ENCODE measurements at regions not wholly inside any gene's neighbourhood (a gene's known extent, or its start where the extent isn't known, plus 50 kb on each side); places are given as distances from the start of the nearest gene placed in this dataset.
"Not testable (repeated sequence)": the region's sequence is repeated elsewhere in the genome, so short reads cannot be mapped to it uniquely, and the experiment has no call there.

GRCh38 chr10:70990156-70990555 is 101.8 kb upstream of the PCBD1 start:
- H3K27ac Mint-ChIP-seq; H3K36me3 Mint-ChIP-seq (ENCODE audit: low read depth); H3K27me3 Mint-ChIP-seq; H3K4me3 Mint-ChIP-seq; H3K4me1 Mint-ChIP-seq (ENCODE audit: low read depth); H3K9me3 Mint-ChIP-seq; intact Hi-C loops (cut with micrococcal nuclease): not testable (repeated sequence)

GRCh38 chr10:70990681-70991080 is 102.3 kb upstream of the PCBD1 start:
- H3K4me1 Mint-ChIP-seq (ENCODE audit: low read depth) = no peaks in the 10 kb centered on the region
- no peak overlapping the region for H3K27ac Mint-ChIP-seq
- H3K27me3 Mint-ChIP-seq = no peaks in the 10 kb centered on the region
- H3K4me3 Mint-ChIP-seq = no peak overlapping the region
- intact Hi-C loops (cut with micrococcal nuclease) = no loop called here
- no peaks in the 10 kb centered on the region for H3K9me3 Mint-ChIP-seq
- H3K36me3 Mint-ChIP-seq (ENCODE audit: low read depth) = no peaks in the 10 kb centered on the region

DNA sequence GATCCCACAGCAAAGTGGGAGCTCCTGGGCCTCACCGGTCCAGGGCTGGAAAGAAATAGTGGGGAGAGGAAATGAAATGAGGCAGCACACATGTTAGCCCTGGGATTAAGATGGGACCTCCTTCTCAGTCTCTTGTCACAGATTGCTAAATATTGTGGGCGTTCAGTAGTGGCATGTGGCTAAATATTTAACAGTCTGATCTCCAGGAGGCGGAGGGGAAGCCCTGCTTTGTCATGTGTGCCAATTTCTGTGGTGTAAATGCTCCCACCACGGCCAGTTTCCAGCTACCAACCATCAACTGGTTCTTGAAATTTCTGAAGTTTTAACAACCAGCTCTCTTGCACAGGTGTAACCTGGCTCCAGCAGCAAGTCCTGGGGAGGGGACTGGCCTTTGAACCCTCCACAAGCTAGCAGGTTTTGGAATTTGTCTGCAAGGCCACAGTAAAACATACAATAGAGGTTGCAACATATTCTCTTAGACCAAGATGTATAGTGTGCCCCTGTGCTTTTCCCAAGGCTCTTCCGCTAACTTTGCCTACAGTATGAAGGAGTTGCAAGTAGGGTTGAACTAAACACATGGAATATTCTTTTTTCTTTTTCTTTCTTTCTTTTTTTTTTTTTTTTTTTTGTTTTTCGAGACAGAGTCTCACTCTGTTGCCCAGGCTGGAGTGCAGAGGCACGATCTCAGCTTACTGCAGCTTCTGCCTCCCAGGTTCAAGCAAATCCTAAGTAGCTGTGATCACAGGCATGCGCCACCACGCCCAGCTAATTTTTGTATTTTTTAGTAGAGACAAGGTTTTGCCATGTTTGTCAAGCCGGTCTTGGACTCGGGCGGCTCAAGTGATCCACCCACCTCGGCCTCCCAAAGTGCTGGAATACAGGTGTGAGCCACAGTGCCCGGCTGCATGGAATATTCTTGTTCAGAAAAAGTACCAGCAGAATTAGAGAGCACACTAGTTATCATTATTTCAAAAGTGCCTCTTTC is 103.1 kb upstream of the PCBD1 start:
- intact Hi-C loops (cut with micrococcal nuclease) = no loop called here
- Mint-ChIP-seq H3K9me3 (no peaks in the 10 kb centered on the region), H3K4me3 (no peak overlapping the region), H3K36me3 (ENCODE audit: low read depth) (no peaks in the 10 kb centered on the region), H3K4me1 (ENCODE audit: low read depth) (no peaks in the 10 kb centered on the region), H3K27ac (no peak overlapping the region), H3K27me3 (peaks cover 2% of the 10 kb centered on the region)

DNA sequence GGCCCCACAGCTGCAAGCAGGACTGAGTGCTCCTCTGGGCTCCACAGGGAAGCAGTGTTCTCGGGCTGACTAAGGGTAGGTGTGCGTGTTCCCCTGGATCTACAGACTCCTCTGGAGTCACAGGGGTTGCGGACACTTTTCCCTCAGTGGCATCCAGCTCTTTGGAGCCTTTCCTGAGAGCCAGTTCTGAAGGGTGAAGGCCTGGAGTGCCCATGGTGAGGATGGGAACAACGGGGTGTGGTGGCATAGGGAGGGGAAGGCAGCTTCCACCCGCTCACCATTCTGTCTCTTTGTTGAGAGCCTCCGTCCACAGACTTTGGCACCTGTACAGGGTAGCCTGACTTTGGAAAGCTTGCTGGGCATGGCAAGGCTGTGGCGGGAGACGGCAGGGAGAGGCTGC is 104.1 kb upstream of the PCBD1 start:
- Mint-ChIP-seq H3K27me3 (peaks cover 2% of the 10 kb centered on the region), H3K27ac (no peak overlapping the region), H3K36me3 (ENCODE audit: low read depth) (no peaks in the 10 kb centered on the region), H3K9me3 (no peaks in the 10 kb centered on the region), H3K4me1 (ENCODE audit: low read depth) (no peaks in the 10 kb centered on the region), H3K4me3 (no peak overlapping the region)
- intact Hi-C loops (cut with micrococcal nuclease) = no loop called here

DNA sequence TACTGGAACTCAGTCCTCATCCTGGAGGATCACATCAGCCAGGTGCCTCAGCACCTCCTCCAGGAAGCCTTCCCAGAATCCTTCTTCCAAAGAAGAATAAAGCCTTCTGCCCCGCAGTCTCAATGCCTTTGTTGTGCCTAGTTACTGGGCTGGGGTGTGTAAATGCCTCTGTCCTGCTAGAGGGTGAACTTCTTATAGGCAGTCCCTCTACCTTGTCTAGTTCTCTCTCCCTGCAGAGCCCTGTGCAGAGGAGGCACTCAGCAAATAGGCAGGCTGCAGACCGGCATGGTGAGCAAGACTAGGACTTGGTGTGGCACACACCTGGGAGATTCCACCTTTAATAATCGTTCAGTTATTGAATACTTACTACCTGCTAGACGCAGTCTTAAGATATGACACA is 104.7 kb upstream of the PCBD1 start:
- Mint-ChIP-seq H3K36me3 (ENCODE audit: low read depth) (no peaks in the 10 kb centered on the region), H3K27ac (no peak overlapping the region), H3K4me1 (ENCODE audit: low read depth) (no peaks in the 10 kb centered on the region), H3K9me3 (no peaks in the 10 kb centered on the region), H3K27me3 (peaks cover 2% of the 10 kb centered on the region), H3K4me3 (no peak overlapping the region)
- intact Hi-C loops (cut with micrococcal nuclease) = no loop called here

GRCh38 chr10:70996549-70996948 is 108.2 kb upstream of the PCBD1 start:
- intact Hi-C loops (cut with micrococcal nuclease) = no loop called here
- Mint-ChIP-seq H3K27ac (no peak overlapping the region), H3K27me3 (peaks cover 8% of the 10 kb centered on the region), H3K4me1 (ENCODE audit: low read depth) (no peaks in the 10 kb centered on the region), H3K4me3 (no peak overlapping the region), H3K36me3 (ENCODE audit: low read depth) (no peaks in the 10 kb centered on the region), H3K9me3 (no peaks in the 10 kb centered on the region)

DNA sequence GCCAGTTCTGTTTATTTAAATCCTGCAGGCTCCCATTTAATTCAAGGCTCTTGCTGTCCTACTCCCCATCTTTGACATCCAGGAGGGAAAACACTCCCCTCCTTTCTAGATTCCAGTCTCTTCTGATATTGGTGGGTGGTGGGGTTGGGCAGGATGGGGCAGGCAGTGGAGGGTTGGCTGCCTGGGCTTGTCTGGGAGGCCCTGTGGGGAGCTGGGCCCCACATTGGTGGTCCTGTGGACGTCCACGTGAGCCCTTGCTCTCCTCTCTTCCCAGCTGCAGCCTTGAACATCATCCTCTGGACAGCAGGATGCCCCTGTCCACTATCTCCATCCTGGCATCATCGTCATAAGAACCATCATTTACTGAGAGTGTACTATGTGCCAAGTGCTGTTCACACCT is 108.9 kb upstream of the PCBD1 start:
- Mint-ChIP-seq H3K4me1 (ENCODE audit: low read depth) (no peaks in the 10 kb centered on the region), H3K9me3 (no peaks in the 10 kb centered on the region), H3K4me3 (no peak overlapping the region), H3K27ac (no peak overlapping the region), H3K27me3 (peaks cover 8% of the 10 kb centered on the region), H3K36me3 (ENCODE audit: low read depth) (no peaks in the 10 kb centered on the region)
- intact Hi-C loops (cut with micrococcal nuclease) = no loop called here

DNA sequence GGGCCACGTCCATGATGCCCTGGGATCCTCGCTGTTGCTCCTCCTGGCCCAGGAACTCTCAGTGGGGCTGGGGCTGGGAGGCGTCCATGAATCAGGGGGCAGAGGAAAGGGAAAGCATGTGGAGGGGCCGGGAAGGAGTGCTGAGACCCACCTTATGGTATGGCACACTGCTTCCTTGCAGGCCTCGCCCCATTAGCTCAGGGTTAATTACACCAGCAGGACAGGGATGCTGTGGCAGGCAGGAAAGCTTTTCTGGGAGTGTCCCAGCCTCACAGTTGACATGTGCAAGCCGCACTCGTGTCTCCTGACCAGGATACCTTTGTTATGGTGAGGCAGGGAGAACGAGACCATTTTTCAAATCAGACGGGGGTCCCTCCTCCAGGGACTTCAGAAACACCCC is 109.7 kb upstream of the PCBD1 start:
- no peaks in the 10 kb centered on the region for H3K36me3 Mint-ChIP-seq (ENCODE audit: low read depth)
- H3K4me3 Mint-ChIP-seq = no peak overlapping the region
- H3K27ac Mint-ChIP-seq = no peak overlapping the region
- H3K9me3 Mint-ChIP-seq = no peaks in the 10 kb centered on the region
- peaks cover 8% of the 10 kb centered on the region for H3K27me3 Mint-ChIP-seq
- H3K4me1 Mint-ChIP-seq (ENCODE audit: low read depth) = no peaks in the 10 kb centered on the region
- intact Hi-C loops (cut with micrococcal nuclease) = no loop called here

DNA sequence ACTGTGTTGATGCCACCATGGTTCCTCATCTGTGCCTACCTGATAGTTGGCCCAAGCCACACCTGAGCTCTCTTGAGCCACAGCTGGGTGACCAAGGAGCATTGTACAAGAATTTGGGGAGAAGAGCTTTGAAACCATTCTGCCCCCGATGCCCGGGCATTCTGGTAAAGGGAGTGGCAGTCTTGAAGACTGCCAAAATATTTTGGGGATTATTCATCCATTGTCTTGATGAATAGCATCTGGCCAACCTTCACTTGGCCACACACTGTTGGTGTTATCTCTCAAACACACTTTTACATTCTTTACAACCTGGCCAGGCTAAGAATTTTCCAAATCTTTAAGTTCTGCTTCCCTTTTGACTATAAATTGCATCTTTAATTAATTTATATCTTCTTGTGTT is 113.1 kb upstream of the PCBD1 start:
- intact Hi-C loops (cut with micrococcal nuclease) = no loop called here

DNA sequence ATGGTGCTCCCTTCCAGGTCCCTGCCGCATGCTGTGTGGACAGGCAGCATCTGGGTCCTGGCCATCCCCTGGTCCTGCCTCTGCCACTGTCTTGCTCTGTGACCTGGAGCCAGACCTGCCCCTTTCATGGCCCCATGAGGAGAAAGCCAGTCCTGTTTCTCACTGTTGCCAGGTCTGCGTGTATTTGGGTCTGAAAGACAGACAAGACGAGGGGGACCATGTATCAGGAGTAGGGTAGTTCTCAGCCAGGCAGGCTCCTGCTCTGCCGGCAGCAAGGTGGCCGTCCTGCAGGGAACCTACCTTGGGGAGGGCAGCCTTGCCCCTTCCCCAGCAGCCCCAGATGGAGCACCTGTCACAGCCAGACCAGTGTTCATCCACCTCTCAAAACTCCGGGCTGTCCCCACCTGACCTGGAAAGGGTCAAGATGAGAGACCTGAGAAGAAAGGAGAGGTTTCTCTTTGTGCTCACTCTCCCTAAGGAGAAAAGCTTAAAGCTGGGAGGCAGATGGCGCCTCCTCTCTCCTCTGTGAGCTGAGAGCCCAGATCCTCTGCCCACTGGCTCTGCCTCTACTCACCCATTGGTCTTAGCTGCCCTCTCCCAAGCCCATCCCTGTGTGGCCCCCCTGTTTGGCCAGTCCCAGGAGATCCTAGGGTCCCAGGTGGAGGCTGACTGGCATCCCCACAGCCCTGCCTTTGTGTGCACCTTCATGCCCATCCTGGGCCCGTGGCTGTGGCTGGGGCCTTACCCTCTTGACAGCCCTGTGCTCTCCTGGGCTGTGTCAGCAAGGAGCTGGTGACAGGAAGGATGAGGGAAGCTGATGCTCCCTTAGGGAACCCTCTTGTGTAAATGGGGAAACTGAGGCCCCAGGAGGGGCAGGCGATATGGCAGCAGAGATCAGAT is 116.1 kb upstream of the PCBD1 start:
- H3K4me3 Mint-ChIP-seq = no peak overlapping the region
- H3K36me3 Mint-ChIP-seq (ENCODE audit: low read depth) = no peaks in the 10 kb centered on the region
- no peaks in the 10 kb centered on the region for H3K4me1 Mint-ChIP-seq (ENCODE audit: low read depth)
- no peaks in the 10 kb centered on the region for H3K9me3 Mint-ChIP-seq
- intact Hi-C loops (cut with micrococcal nuclease) = no loop called here
- H3K27me3 Mint-ChIP-seq = peaks cover 5% of the 10 kb centered on the region
- no peak overlapping the region for H3K27ac Mint-ChIP-seq

More for the DNA sequence above, 113.1 kb upstream of the PCBD1 start:
- H3K27me3 Mint-ChIP-seq = peaks cover 5% of the 10 kb centered on the region
- no peaks in the 10 kb centered on the region for H3K4me1 Mint-ChIP-seq (ENCODE audit: low read depth)
- H3K4me3 Mint-ChIP-seq = no peak overlapping the region
- H3K36me3 Mint-ChIP-seq (ENCODE audit: low read depth) = no peaks in the 10 kb centered on the region
- no peak overlapping the region for H3K27ac Mint-ChIP-seq
- no peaks in the 10 kb centered on the region for H3K9me3 Mint-ChIP-seq

DNA sequence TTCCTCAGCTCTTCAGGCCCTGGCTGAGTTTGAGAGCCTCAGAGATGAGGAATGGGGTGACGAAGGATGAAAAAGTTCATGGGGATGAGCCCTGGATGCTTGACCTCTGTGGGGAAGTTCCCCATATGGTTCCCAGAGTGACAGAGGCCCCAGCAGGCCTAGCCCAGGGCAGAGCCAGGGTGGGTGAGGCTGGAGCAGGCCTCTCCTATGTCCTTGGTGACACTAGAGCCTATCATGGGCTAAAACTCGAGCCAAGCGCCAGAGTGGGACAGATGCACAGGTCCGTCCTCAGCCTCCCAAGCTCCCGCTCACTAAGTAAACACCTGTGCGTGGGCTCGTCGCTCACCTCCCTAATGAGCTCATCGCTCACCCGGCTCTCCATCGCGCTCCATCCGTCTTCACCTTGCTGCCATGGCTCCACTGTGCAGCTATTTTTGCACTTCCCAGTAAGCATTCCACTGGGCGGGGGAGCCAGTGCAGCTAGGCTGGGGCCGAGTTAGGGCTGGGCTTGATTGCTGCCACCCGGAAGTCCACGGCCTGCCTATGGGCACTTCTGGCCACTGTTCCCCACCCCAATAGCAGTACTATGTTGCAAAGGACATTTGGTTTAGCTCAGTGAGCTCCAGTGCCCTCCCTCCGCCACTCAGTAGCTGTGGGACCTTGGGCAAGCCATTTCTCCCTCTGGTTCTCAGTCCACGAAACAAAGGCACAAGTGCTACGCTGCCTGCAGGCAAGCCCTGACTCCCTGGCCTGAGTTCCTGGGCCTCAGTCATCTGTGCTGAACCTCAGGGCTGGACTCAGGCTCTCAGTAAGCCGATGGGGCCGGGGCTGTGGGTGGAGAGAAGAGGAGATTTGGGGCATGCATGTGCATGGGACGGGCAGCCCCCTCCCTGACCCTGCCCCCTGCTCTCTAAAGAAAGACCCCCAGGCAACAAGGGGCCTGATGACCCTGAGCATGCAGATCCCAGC is 117.3 kb upstream of the PCBD1 start:
- H3K4me1 Mint-ChIP-seq (ENCODE audit: low read depth) = no peaks in the 10 kb centered on the region
- H3K27me3 Mint-ChIP-seq = peaks cover 4% of the 10 kb centered on the region
- intact Hi-C loops (cut with micrococcal nuclease) = no loop called here
- H3K4me3 Mint-ChIP-seq = no peak overlapping the region
- no peaks in the 10 kb centered on the region for H3K9me3 Mint-ChIP-seq
- no peaks in the 10 kb centered on the region for H3K36me3 Mint-ChIP-seq (ENCODE audit: low read depth)
- no peak overlapping the region for H3K27ac Mint-ChIP-seq

DNA sequence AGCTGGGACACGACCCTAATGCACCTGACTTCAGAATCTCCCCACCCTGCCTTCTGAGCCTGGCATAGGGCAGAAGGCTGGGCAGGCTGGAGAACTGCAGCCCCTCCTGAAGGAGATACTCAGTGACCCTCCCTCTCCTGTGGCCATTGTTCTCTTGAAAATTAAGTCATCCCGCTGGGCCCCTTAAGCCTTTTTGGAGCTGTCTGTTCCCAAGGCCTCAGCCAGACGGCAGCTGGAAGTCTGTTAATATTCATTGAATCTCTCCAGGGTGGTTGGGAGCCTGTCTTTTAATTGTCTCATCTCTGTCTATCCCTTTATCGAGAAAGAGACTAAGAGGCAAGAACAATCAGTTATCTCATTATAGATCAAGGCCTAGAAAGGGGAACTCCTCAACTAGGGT is 118.1 kb upstream of the PCBD1 start:
- no peaks in the 10 kb centered on the region for H3K4me1 Mint-ChIP-seq (ENCODE audit: low read depth)
- H3K9me3 Mint-ChIP-seq = no peaks in the 10 kb centered on the region
- intact Hi-C loops (cut with micrococcal nuclease) = no loop called here
- no peaks in the 10 kb centered on the region for H3K27me3 Mint-ChIP-seq
- no peaks in the 10 kb centered on the region for H3K36me3 Mint-ChIP-seq (ENCODE audit: low read depth)
- H3K4me3 Mint-ChIP-seq = no peak overlapping the region
- H3K27ac Mint-ChIP-seq = no peak overlapping the region

DNA sequence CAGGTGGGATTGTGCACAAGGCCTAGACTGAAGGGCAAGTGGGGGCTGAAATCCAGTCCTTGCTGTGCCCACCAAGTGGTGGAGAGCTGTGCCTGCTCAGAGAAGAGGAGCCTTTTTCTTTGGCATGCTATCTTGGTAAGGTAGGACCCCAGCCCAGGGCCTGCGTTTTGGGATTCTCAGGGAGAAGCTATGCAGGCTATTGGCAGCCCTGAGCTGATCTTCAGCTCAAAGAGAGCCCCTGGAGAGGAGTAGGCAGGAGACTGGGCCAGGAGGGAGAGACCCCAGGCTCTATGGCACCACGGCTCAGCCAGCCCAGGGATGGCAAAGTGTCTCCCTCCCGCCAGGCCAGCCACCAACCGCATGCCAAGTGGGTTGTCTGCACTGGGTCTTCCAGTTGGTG is 119.2 kb upstream of the PCBD1 start:
- H3K4me3 Mint-ChIP-seq = no peak overlapping the region

More for the DNA sequence above, 119.2 kb upstream of the PCBD1 start:
- intact Hi-C loops (cut with micrococcal nuclease) = no loop called here
- no peaks in the 10 kb centered on the region for H3K27me3 Mint-ChIP-seq
- no peaks in the 10 kb centered on the region for H3K36me3 Mint-ChIP-seq (ENCODE audit: low read depth)
- no peak overlapping the region for H3K27ac Mint-ChIP-seq
- H3K9me3 Mint-ChIP-seq = no peaks in the 10 kb centered on the region
- no peaks in the 10 kb centered on the region for H3K4me1 Mint-ChIP-seq (ENCODE audit: low read depth)

Data from dendritic cell treated with granulocyte-macrophage colony-stimulating factor and Interleukin-4, amounts not matched to agents 40 ng/mL and 50 ng/mL, for 4 days (primary cell).